ENCODE measurements at regions not wholly inside any gene's neighbourhood (a gene's known extent, or its start where the extent isn't known, plus 50 kb on each side); places are given as distances from the start of the nearest gene placed in this dataset.
"Not testable (repeated sequence)": the region's sequence is repeated elsewhere in the genome, so short reads cannot be mapped to it uniquely, and the experiment has no call there.

- Histone ChIP-seq H3K4me3 (no peak overlapping the region), H3K27ac (no peak overlapping the region)
Observed at GRCh38 chr6:94721459-94721858, 855.9 kb upstream of the MANEA start.

GRCh38 chr6:94713446-94713845 is 863.9 kb upstream of the MANEA start:
- Histone ChIP-seq H3K27ac (no peak overlapping the region), H3K4me3 (no peak overlapping the region)

GRCh38 chr6:94698773-94699172 is 878.6 kb upstream of the MANEA start:
- Histone ChIP-seq H3K27ac (no peak overlapping the region), H3K4me3 (no peak overlapping the region)

- not testable (repeated sequence) for H3K4me3 ChIP-seq, H3K27ac ChIP-seq
Observed at GRCh38 chr6:94687255-94687654, 890.1 kb upstream of the MANEA start.

- no peak overlapping the region for H3K4me3 ChIP-seq
Observed at GRCh38 chr6:94683409-94683808, 893.9 kb upstream of the MANEA start.

GRCh38 chr6:94680669-94681212 is 896.6 kb upstream of the MANEA start:
- no peak overlapping the region for H3K27ac ChIP-seq
- H3K4me3 ChIP-seq: no peak overlapping the region

More at GRCh38 chr6:94683409-94683808, 893.9 kb upstream of the MANEA start:
- no peak overlapping the region for H3K27ac ChIP-seq

GRCh38 chr6:94673251-94673650 is 904.1 kb upstream of the MANEA start:
- H3K27ac ChIP-seq: no peak overlapping the region
- no peak overlapping the region for H3K4me3 ChIP-seq

GRCh38 chr6:94670017-94670416 is 907.3 kb upstream of the MANEA start:
- Histone ChIP-seq H3K4me3 (no peak overlapping the region), H3K27ac (no peak overlapping the region)

- H3K27ac ChIP-seq: no peak overlapping the region
- H3K4me3 ChIP-seq: no peak overlapping the region
Observed at GRCh38 chr6:94668876-94669275, 908.5 kb upstream of the MANEA start.

GRCh38 chr6:94658929-94659328 is 918.4 kb upstream of the MANEA start:
- no peak overlapping the region for H3K4me3 ChIP-seq
- H3K27ac ChIP-seq: no peak overlapping the region

GRCh38 chr6:94651239-94651638 is 926.1 kb upstream of the MANEA start:
- H3K4me3 ChIP-seq: no peak overlapping the region
- H3K27ac ChIP-seq: no peak overlapping the region

GRCh38 chr6:94645191-94645590 is 932.1 kb upstream of the MANEA start:
- no peak overlapping the region for H3K4me3 ChIP-seq
- H3K27ac ChIP-seq: no peak overlapping the region

- no peak overlapping the region for H3K27ac ChIP-seq
- no peak overlapping the region for H3K4me3 ChIP-seq
Observed at GRCh38 chr6:94639564-94639963, 937.8 kb upstream of the MANEA start.

- Histone ChIP-seq H3K27ac (no peak overlapping the region), H3K4me3 (no peak overlapping the region)
Observed at GRCh38 chr6:94636780-94637385, 940.5 kb upstream of the MANEA start.

GRCh38 chr6:94623586-94623985 is 953.7 kb upstream of the MANEA start:
- Histone ChIP-seq H3K27ac (no peak overlapping the region), H3K4me3 (no peak overlapping the region)

- H3K4me3 ChIP-seq: no peak overlapping the region
- H3K27ac ChIP-seq: no peak overlapping the region
Observed at GRCh38 chr6:94622783-94623182, 954.6 kb upstream of the MANEA start.

- Histone ChIP-seq H3K4me3 (no peak overlapping the region), H3K27ac (no peak overlapping the region)
Observed at GRCh38 chr6:94600636-94601035, 976.7 kb upstream of the MANEA start.

GRCh38 chr6:94597487-94597886 is 979.8 kb upstream of the MANEA start:
- Histone ChIP-seq H3K27ac (no peak overlapping the region), H3K4me3 (no peak overlapping the region)

- H3K27ac ChIP-seq: no peak overlapping the region
Observed at GRCh38 chr6:94590416-94590815, 986.9 kb upstream of the MANEA start.

GRCh38 chr6:94588301-94588700 is 989.0 kb upstream of the MANEA start:
- Histone ChIP-seq H3K27ac (no peak overlapping the region), H3K4me3 (no peak overlapping the region)

More at GRCh38 chr6:94590416-94590815, 986.9 kb upstream of the MANEA start:
- no peak overlapping the region for H3K4me3 ChIP-seq

GRCh38 chr6:94584211-94584610 is 993.1 kb upstream of the MANEA start:
- Histone ChIP-seq H3K27ac (no peak overlapping the region), H3K4me3 (no peak overlapping the region)

- H3K27ac ChIP-seq: no peak overlapping the region
Observed at GRCh38 chr6:94570581-94570980, 1006.8 kb upstream of the MANEA start.

More at GRCh38 chr6:94570581-94570980, 1006.8 kb upstream of the MANEA start:
- H3K4me3 ChIP-seq: no peak overlapping the region
